Activated naive CD4-positive, alpha-beta T cell treated with anti-CD3 and anti-CD28 coated beads, Interleukin-2, amount 50 U/mL, for 72 hours (primary cell): ENCODE measurements at regions not wholly inside any gene's neighbourhood (a gene's known extent, or its start where the extent isn't known, plus 50 kb on each side); places are given as distances from the start of the nearest gene placed in this dataset.
"Not testable (repeated sequence)": the region's sequence is repeated elsewhere in the genome, so short reads cannot be mapped to it uniquely, and the experiment has no call there.

Experiments
- ATAC-seq, 2 donors: fragments of 150-1000 bp; cut with Tn5 transposase; 2 replicates each; pipeline ENCODE4 v1.10.0; 2021; ENCODE audit warnings: mild to moderate bottlenecking in 2 of 2, moderate library complexity in 2 of 2
- DNase-seq, 2 donors: peaks; one replicate each; pipeline ENCODE4 v3.0.0; 2021 to 2022; ENCODE audit warnings: low spot score in 2 of 2
- H3K27ac Mint-ChIP-seq, 2 donors: one replicate each; pipeline ENCODE4 v1.8.0; 2022; ENCODE audit warnings: mild to moderate bottlenecking in 2 of 2, mixed read lengths in 2 of 2
- H3K36me3 Mint-ChIP-seq, 2 donors: one replicate each; pipeline ENCODE4 v1.8.0; 2022; ENCODE audit warnings: mixed read lengths in 2 of 2
- H3K9me3 Mint-ChIP-seq, 2 donors: one replicate each; pipeline ENCODE4 v1.8.0; 2022; ENCODE audit warnings: mixed read lengths in 2 of 2

GRCh38 chr4:134936014-134936413, 734.4 kb upstream of the PABPC4L start:
- ATAC-seq, result no peak
- no peak overlapping the region for H3K27ac Mint-ChIP-seq
- H3K36me3 Mint-ChIP-seq, result no peaks in the 10 kb centered on the region
- H3K9me3 Mint-ChIP-seq, result peaks cover 9 to 13% of the 10 kb centered on the region in 2 donors
- no peak for DNase-seq

GRCh38 chr4:134935320-134935719, 733.7 kb upstream of the PABPC4L start:
- no peak for DNase-seq
- Mint-ChIP-seq H3K9me3 (peaks cover 9 to 13% of the 10 kb centered on the region in 2 donors), H3K36me3 (no peaks in the 10 kb centered on the region), H3K27ac (no peak overlapping the region)
- no peak for ATAC-seq

- ATAC-seq (no peak), DNase-seq (no peak)
- Mint-ChIP-seq H3K9me3 (peaks cover 8 to 12% of the 10 kb centered on the region in 2 donors), H3K27ac (no peak overlapping the region), H3K36me3 (no peaks in the 10 kb centered on the region)
Observed at GRCh38 chr4:134934036-134934808, 732.6 kb upstream of the PABPC4L start.

GRCh38 chr4:134915355-134915754, 713.8 kb upstream of the PABPC4L start:
- DNase-seq (no peak), ATAC-seq (no peak)
- Mint-ChIP-seq H3K9me3 (peaks cover 6 to 19% of the 10 kb centered on the region in 2 donors), H3K36me3 (no peaks in the 10 kb centered on the region), H3K27ac (no peak overlapping the region)

- not testable (repeated sequence) for H3K36me3 Mint-ChIP-seq
Observed at GRCh38 chr4:134914250-134914649, 712.7 kb upstream of the PABPC4L start.

GRCh38 chr4:134911941-134912340, 710.4 kb upstream of the PABPC4L start:
- H3K9me3 Mint-ChIP-seq, result peaks cover 5 to 19% of the 10 kb centered on the region in 2 donors

More at GRCh38 chr4:134914250-134914649, 712.7 kb upstream of the PABPC4L start:
- H3K27ac Mint-ChIP-seq, ATAC-seq, DNase-seq: not testable (repeated sequence)
- peaks cover 6 to 23% of the 10 kb centered on the region in 2 donors for H3K9me3 Mint-ChIP-seq

GRCh38 chr4:134906404-134907023, 704.9 kb upstream of the PABPC4L start:
- no peak for DNase-seq
- Mint-ChIP-seq H3K9me3 (peaks cover 12 to 21% of the 10 kb centered on the region in 2 donors), H3K27ac (no peak overlapping the region), H3K36me3 (no peaks in the 10 kb centered on the region)
- no peak for ATAC-seq

More at GRCh38 chr4:134911941-134912340, 710.4 kb upstream of the PABPC4L start:
- Mint-ChIP-seq H3K27ac (no peak overlapping the region), H3K36me3 (no peaks in the 10 kb centered on the region)
- DNase-seq, result no peak
- ATAC-seq, result no peak

- H3K27ac Mint-ChIP-seq, result no peak overlapping the region
- no peaks in the 10 kb centered on the region for H3K36me3 Mint-ChIP-seq
- H3K9me3 Mint-ChIP-seq, result peaks cover 12 to 21% of the 10 kb centered on the region in 2 donors
- no peak for DNase-seq
- no peak for ATAC-seq
Observed at GRCh38 chr4:134905061-134905460, 703.5 kb upstream of the PABPC4L start.

- H3K36me3 Mint-ChIP-seq, result no peaks in the 10 kb centered on the region
- ATAC-seq, result no peak
- no peak for DNase-seq
- no peak overlapping the region for H3K27ac Mint-ChIP-seq
- peaks cover 4 to 13% of the 10 kb centered on the region in 2 donors for H3K9me3 Mint-ChIP-seq
Observed at GRCh38 chr4:134888156-134888555, 686.6 kb upstream of the PABPC4L start.

GRCh38 chr4:134885436-134885835, 683.8 kb upstream of the PABPC4L start:
- Mint-ChIP-seq H3K27ac (no peak overlapping the region), H3K9me3 (peaks cover 7 to 12% of the 10 kb centered on the region in 2 donors), H3K36me3 (no peaks in the 10 kb centered on the region)
- no peak for DNase-seq
- no peak for ATAC-seq

- Mint-ChIP-seq H3K27ac (no peak overlapping the region), H3K36me3 (no peaks in the 10 kb centered on the region), H3K9me3 (peaks cover 11 to 12% of the 10 kb centered on the region in 2 donors)
- DNase-seq (no peak), ATAC-seq (no peak)
Observed at GRCh38 chr4:134883831-134884449, 682.4 kb upstream of the PABPC4L start.

GRCh38 chr4:134879019-134879418, 677.4 kb upstream of the PABPC4L start:
- ATAC-seq, result no peak
- Mint-ChIP-seq H3K36me3 (no peaks in the 10 kb centered on the region), H3K27ac (no peak overlapping the region), H3K9me3 (peaks cover 7 to 11% of the 10 kb centered on the region in 2 donors)
- DNase-seq, result no peak

GRCh38 chr4:134867027-134867426, 665.4 kb upstream of the PABPC4L start:
- Mint-ChIP-seq H3K9me3 (peaks cover 13 to 18% of the 10 kb centered on the region in 2 donors), H3K27ac (no peak overlapping the region), H3K36me3 (no peaks in the 10 kb centered on the region)
- no peak for ATAC-seq
- no peak for DNase-seq

GRCh38 chr4:134865675-134866074, 664.1 kb upstream of the PABPC4L start:
- ATAC-seq (no peak), DNase-seq (no peak)
- no peaks in the 10 kb centered on the region for H3K36me3 Mint-ChIP-seq
- no peak overlapping the region for H3K27ac Mint-ChIP-seq
- peaks cover 15 to 24% of the 10 kb centered on the region in 2 donors for H3K9me3 Mint-ChIP-seq

GRCh38 chr4:134862116-134862515, 660.5 kb upstream of the PABPC4L start:
- H3K36me3 Mint-ChIP-seq, result no peaks in the 10 kb centered on the region
- H3K9me3 Mint-ChIP-seq, result peaks cover 3 to 26% of the 10 kb centered on the region in 2 donors
- no peak for DNase-seq
- ATAC-seq, result no peak
- H3K27ac Mint-ChIP-seq, result no peak overlapping the region

- ATAC-seq, result no peak
- no peaks in the 10 kb centered on the region for H3K36me3 Mint-ChIP-seq
- no peak overlapping the region for H3K27ac Mint-ChIP-seq
- no peak for DNase-seq
- peaks cover 6 to 9% of the 10 kb centered on the region in 2 donors for H3K9me3 Mint-ChIP-seq
Observed at GRCh38 chr4:134848681-134849080, 647.1 kb upstream of the PABPC4L start.

GRCh38 chr4:134830741-134831140, 629.2 kb upstream of the PABPC4L start:
- not testable (repeated sequence) for ATAC-seq, H3K27ac Mint-ChIP-seq, DNase-seq
- H3K9me3 Mint-ChIP-seq, result peaks cover 18 to 33% of the 10 kb centered on the region in 2 donors
- peaks cover 0 to 13% of the 10 kb centered on the region in 2 donors for H3K36me3 Mint-ChIP-seq
